ENCODE measurements at regions not wholly inside any gene's neighbourhood (a gene's known extent, or its start where the extent isn't known, plus 50 kb on each side); places are given as distances from the start of the nearest gene placed in this dataset.

- ATAC-seq (ENCODE audit: low FRiP score) (no peak), DNase-seq (no peak)
- Histone ChIP-seq H3K36me3 (ENCODE audit: control insufficient read depth in 1 of 2, insufficient read depth in 2 of 2, low read length in 1 of 2) (no peaks in the 10 kb centered on the region), H3K4me1 (ENCODE audit: control insufficient read depth in 1 of 2, insufficient read depth in 2 of 2, low read length in 2 of 2) (no peaks in the 10 kb centered on the region), H3K27ac (ENCODE audit: low read depth in 1 of 2, low read length in 2 of 2) (no peak overlapping the region), H3K27me3 (ENCODE audit: control insufficient read depth in 1 of 2, insufficient read depth in 2 of 2, low read length in 1 of 2) (no peaks in the 10 kb centered on the region), H3K9me3 (ENCODE audit: control insufficient read depth, low read length) (peaks cover 2% of the 10 kb centered on the region), H3K4me3 (ENCODE audit: low read length in 2 of 2) (no peak overlapping the region)
- intact Hi-C loops (cut with DNase I): no loop called here
- 41 to 47% methylated on average over 1 of the region's 1 CpG for WGBS, 2 donors
Measured at GRCh38 chr17:68812876-68813584, 142.2 kb downstream of the ABCA8 start.

- Histone ChIP-seq H3K9me3 (ENCODE audit: control insufficient read depth, low read length) (peaks cover 2% of the 10 kb centered on the region), H3K27ac (ENCODE audit: low read depth in 1 of 2, low read length in 2 of 2) (no peak overlapping the region), H3K4me3 (ENCODE audit: low read length in 2 of 2) (no peak overlapping the region), H3K36me3 (ENCODE audit: control insufficient read depth in 1 of 2, insufficient read depth in 2 of 2, low read length in 1 of 2) (no peaks in the 10 kb centered on the region), H3K4me1 (ENCODE audit: control insufficient read depth in 1 of 2, insufficient read depth in 2 of 2, low read length in 2 of 2) (no peaks in the 10 kb centered on the region), H3K27me3 (ENCODE audit: control insufficient read depth in 1 of 2, insufficient read depth in 2 of 2, low read length in 1 of 2) (no peaks in the 10 kb centered on the region)
- WGBS, 2 donors: 75 to 78% methylated on average over 2 of the region's 2 CpGs
- DNase-seq (no peak), ATAC-seq (ENCODE audit: low FRiP score) (no peak)
- intact Hi-C loops (cut with DNase I): no loop called here
Measured at GRCh38 chr17:68809148-68809547, 146.0 kb downstream of the ABCA8 start.

GRCh38 chr17:68807998-68808772 lies 147.0 kb downstream of the ABCA8 start:
- DNase-seq (no peak), ATAC-seq (ENCODE audit: low FRiP score) (no peak)
- H3K4me1 ChIP-seq (ENCODE audit: control insufficient read depth in 1 of 2, insufficient read depth in 2 of 2, low read length in 2 of 2): no peaks in the 10 kb centered on the region
- intact Hi-C loops (cut with DNase I): no loop called here
- H3K27ac ChIP-seq (ENCODE audit: low read depth in 1 of 2, low read length in 2 of 2): no peak overlapping the region
- peaks cover 2% of the 10 kb centered on the region for H3K9me3 ChIP-seq (ENCODE audit: control insufficient read depth, low read length)
- WGBS, 2 donors: 68 to 70% methylated on average over 2 of the region's 2 CpGs
- H3K36me3 ChIP-seq (ENCODE audit: control insufficient read depth in 1 of 2, insufficient read depth in 2 of 2, low read length in 1 of 2): no peaks in the 10 kb centered on the region
- no peaks in the 10 kb centered on the region for H3K27me3 ChIP-seq (ENCODE audit: control insufficient read depth in 1 of 2, insufficient read depth in 2 of 2, low read length in 1 of 2)
- H3K4me3 ChIP-seq (ENCODE audit: low read length in 2 of 2): no peak overlapping the region

- Histone ChIP-seq H3K4me3 (ENCODE audit: low read length in 2 of 2) (no peak overlapping the region), H3K27ac (ENCODE audit: low read depth in 1 of 2, low read length in 2 of 2) (no peak overlapping the region), H3K4me1 (ENCODE audit: control insufficient read depth in 1 of 2, insufficient read depth in 2 of 2, low read length in 2 of 2) (no peaks in the 10 kb centered on the region), H3K36me3 (ENCODE audit: control insufficient read depth in 1 of 2, insufficient read depth in 2 of 2, low read length in 1 of 2) (no peaks in the 10 kb centered on the region), H3K9me3 (ENCODE audit: control insufficient read depth, low read length) (no peaks in the 10 kb centered on the region), H3K27me3 (ENCODE audit: control insufficient read depth in 1 of 2, insufficient read depth in 2 of 2, low read length in 1 of 2) (no peaks in the 10 kb centered on the region)
- 86 to 95% methylated on average over 1 of the region's 1 CpG for WGBS, 2 donors
- ATAC-seq (ENCODE audit: low FRiP score) (no peak), DNase-seq (no peak)
- intact Hi-C loops (cut with DNase I): no loop called here
Measured at GRCh38 chr17:68805609-68806008, 149.6 kb downstream of the ABCA8 start.

GRCh38 chr17:68804777-68805520 lies 150.2 kb downstream of the ABCA8 start:
- ATAC-seq (ENCODE audit: low FRiP score) (no peak), DNase-seq (no peak)
- Histone ChIP-seq H3K27me3 (ENCODE audit: control insufficient read depth in 1 of 2, insufficient read depth in 2 of 2, low read length in 1 of 2) (no peaks in the 10 kb centered on the region), H3K36me3 (ENCODE audit: control insufficient read depth in 1 of 2, insufficient read depth in 2 of 2, low read length in 1 of 2) (no peaks in the 10 kb centered on the region), H3K27ac (ENCODE audit: low read depth in 1 of 2, low read length in 2 of 2) (no peak overlapping the region), H3K4me3 (ENCODE audit: low read length in 2 of 2) (no peak overlapping the region), H3K9me3 (ENCODE audit: control insufficient read depth, low read length) (no peaks in the 10 kb centered on the region), H3K4me1 (ENCODE audit: control insufficient read depth in 1 of 2, insufficient read depth in 2 of 2, low read length in 2 of 2) (no peaks in the 10 kb centered on the region)
- intact Hi-C loops (cut with DNase I): no loop called here
- 71 to 77% methylated on average over 1 of the region's 1 CpG for WGBS, 2 donors

GRCh38 chr17:68803164-68803929 lies 151.8 kb downstream of the ABCA8 start:
- no peaks in the 10 kb centered on the region for H3K36me3 ChIP-seq (ENCODE audit: control insufficient read depth in 1 of 2, insufficient read depth in 2 of 2, low read length in 1 of 2)
- H3K27ac ChIP-seq (ENCODE audit: low read depth in 1 of 2, low read length in 2 of 2): no peak overlapping the region
- ATAC-seq (ENCODE audit: low FRiP score) (no peak), DNase-seq (no peak)
- intact Hi-C loops (cut with DNase I): no loop called here
- H3K9me3 ChIP-seq (ENCODE audit: control insufficient read depth, low read length): no peaks in the 10 kb centered on the region
- H3K4me3 ChIP-seq (ENCODE audit: low read length in 2 of 2): no peak overlapping the region
- no peaks in the 10 kb centered on the region for H3K27me3 ChIP-seq (ENCODE audit: control insufficient read depth in 1 of 2, insufficient read depth in 2 of 2, low read length in 1 of 2)
- no peaks in the 10 kb centered on the region for H3K4me1 ChIP-seq (ENCODE audit: control insufficient read depth in 1 of 2, insufficient read depth in 2 of 2, low read length in 2 of 2)
- WGBS, 2 donors: 67 to 72% methylated on average over 4 of the region's 4 CpGs

GRCh38 chr17:68801335-68802247 lies 153.6 kb downstream of the ABCA8 start:
- intact Hi-C loops (cut with DNase I): no loop called here
- no peaks in the 10 kb centered on the region for H3K4me1 ChIP-seq (ENCODE audit: control insufficient read depth in 1 of 2, insufficient read depth in 2 of 2, low read length in 2 of 2)
- no peak overlapping the region for H3K4me3 ChIP-seq (ENCODE audit: low read length in 2 of 2)
- no peak for ATAC-seq (ENCODE audit: low FRiP score)
- 86 to 88% methylated on average over 9 of the region's 9 CpGs for WGBS, 2 donors
- no peaks in the 10 kb centered on the region for H3K9me3 ChIP-seq (ENCODE audit: control insufficient read depth, low read length)
- H3K36me3 ChIP-seq (ENCODE audit: control insufficient read depth in 1 of 2, insufficient read depth in 2 of 2, low read length in 1 of 2): no peaks in the 10 kb centered on the region
- no peaks in the 10 kb centered on the region for H3K27me3 ChIP-seq (ENCODE audit: control insufficient read depth in 1 of 2, insufficient read depth in 2 of 2, low read length in 1 of 2)
- no peak for DNase-seq
- H3K27ac ChIP-seq (ENCODE audit: low read depth in 1 of 2, low read length in 2 of 2): no peak overlapping the region

- ATAC-seq (ENCODE audit: low FRiP score): peak; percentile 50
- H3K4me1 ChIP-seq (ENCODE audit: control insufficient read depth in 1 of 2, insufficient read depth in 2 of 2, low read length in 2 of 2): no peaks in the 10 kb centered on the region
- no peaks in the 10 kb centered on the region for H3K36me3 ChIP-seq (ENCODE audit: control insufficient read depth in 1 of 2, insufficient read depth in 2 of 2, low read length in 1 of 2)
- no peak overlapping the region for H3K27ac ChIP-seq (ENCODE audit: low read depth in 1 of 2, low read length in 2 of 2)
- no peak for DNase-seq
- no peak overlapping the region for H3K4me3 ChIP-seq (ENCODE audit: low read length in 2 of 2)
- H3K27me3 ChIP-seq (ENCODE audit: control insufficient read depth in 1 of 2, insufficient read depth in 2 of 2, low read length in 1 of 2): no peaks in the 10 kb centered on the region
- no peaks in the 10 kb centered on the region for H3K9me3 ChIP-seq (ENCODE audit: control insufficient read depth, low read length)
- intact Hi-C loops (cut with DNase I): no loop called here
Measured at GRCh38 chr17:68800751-68801150, 154.4 kb downstream of the ABCA8 start.

Measured in aorta (tissue), 5 donors.